ENCODE measurements at regions not wholly inside any gene's neighbourhood (a gene's known extent, or its start where the extent isn't known, plus 50 kb on each side); places are given as distances from the start of the nearest gene placed in this dataset.

DNA sequence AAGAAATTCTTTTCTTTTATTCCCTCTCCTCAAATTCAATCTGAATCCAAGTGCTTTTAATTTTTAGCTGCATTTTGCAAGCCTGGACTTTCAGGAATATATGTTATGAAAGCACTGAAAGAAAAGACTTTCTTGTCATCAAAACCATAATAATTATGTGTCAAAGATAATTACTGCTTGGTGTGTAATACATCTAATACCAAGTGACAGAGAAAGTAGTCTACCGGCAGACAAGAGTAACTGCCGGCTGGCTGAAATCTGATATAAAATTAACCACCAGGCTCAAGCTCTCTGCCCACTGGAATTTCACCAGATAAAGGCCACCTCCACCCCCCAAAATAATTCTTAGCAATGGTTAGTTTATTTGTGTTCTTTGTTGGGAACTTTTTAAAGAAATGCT lies 220.9 kb upstream of the CDIN1 start:
- CTCF ChIA-PET (ENCODE audit: low intra/inter-chr PET ratio): no interaction called here
- POLR2A ChIA-PET: no interaction called here

GRCh38 chr15:36359286-36359685 lies 220.1 kb upstream of the CDIN1 start:
- Histone ChIP-seq H3K9me1 (ENCODE audit: control insufficient read depth, insufficient read depth, low read length) (no peaks in the 10 kb centered on the region), H3K79me2 (ENCODE audit: control insufficient read depth, insufficient read depth, low read length) (no peaks in the 10 kb centered on the region), H3K36me3 (ENCODE audit: control insufficient read depth, insufficient read depth, low read length) (no peaks in the 10 kb centered on the region), H3K4me1 (replicated peaks in 1 of 2; ENCODE audit: control insufficient read depth in 2 of 2, insufficient read depth in 2 of 2, low read length in 2 of 2) (no peaks in the 10 kb centered on the region), H3K9ac (ENCODE audit: insufficient read depth in 1 of 2, low read depth in 2 of 2, low read length in 2 of 2) (no peak overlapping the region), H3K27ac (ENCODE audit: extremely low read depth, low read depth, low read length) (no peak overlapping the region), H3K4me2 (ENCODE audit: insufficient read depth, low read length) (no peak overlapping the region), H2AFZ (ENCODE audit: low read depth, low read length) (no peak overlapping the region), H3K9me3 (replicated peaks; ENCODE audit: control insufficient read depth, insufficient read depth, low read depth, low read length) (no peaks in the 10 kb centered on the region), H3K27me3 (ENCODE audit: control insufficient read depth in 2 of 2, insufficient read depth in 2 of 2, low read length in 2 of 2) (no peaks in the 10 kb centered on the region), H4K20me1 (replicated peaks; ENCODE audit: control insufficient read depth, insufficient read depth, low read length) (no peaks in the 10 kb centered on the region), H3K4me3 (no peak overlapping the region)
- ATAC-seq (no peak), FAIRE-seq (no peak), DNase-seq (ENCODE audit: extremely low read depth in 1 of 4, low spot score in 3 of 4) (no peak)
- in situ Hi-C loops (cut with MboI) (no loop called here), intact Hi-C loops (cut with micrococcal nuclease) (no loop called here)
- no TSS peak for BruUV-seq (replicated peaks)
- POLR2A ChIA-PET: interaction anchor here (0.7 to 1.2 kb wide), 2 partner anchors 8 to 25 kb away, joined by 4 read pairs; no protein-coding TSS in a partner anchor
- TF ChIP-seq ZNF551 (CRISPR knock-in tag; IDR thresholded peaks at IDR 0.05) (no peak), COPS2 (conservative IDR thresholded peaks at IDR 0.05) (no peak), ZNF217 (CRISPR knock-in tag; IDR thresholded peaks at IDR 0.05) (no peak), MTA2 (IDR thresholded peaks at IDR 0.05; ENCODE audit: low read depth) (no peak), KAT8 (IDR thresholded peaks at IDR 0.05; ENCODE audit: low read depth) (no peak), TEAD4 (IDR thresholded peaks at IDR 0.05; ENCODE audit: low read length) (no peak), TEAD4 (CRISPR knock-in tag; IDR thresholded peaks at IDR 0.05; ENCODE audit: borderline replicate concordance) (no peak), ZNF609 (CRISPR knock-in tag; IDR thresholded peaks at IDR 0.05; ENCODE audit: borderline replicate concordance) (no peak), ZNF354B (CRISPR knock-in tag; IDR thresholded peaks at IDR 0.05) (no peak)
- CTCF ChIA-PET (ENCODE audit: low intra/inter-chr PET ratio): no interaction called here
- WGBS (ENCODE audit: insufficient coverage, low coverage, missing lambda C conversion rate): 23% methylated on average over 3 of the region's 4 CpGs

More for the DNA sequence above, 220.9 kb upstream of the CDIN1 start:
- H3K9ac ChIP-seq (ENCODE audit: insufficient read depth in 1 of 2, low read depth in 2 of 2, low read length in 2 of 2): no peak overlapping the region
- no peak overlapping the region for H3K4me2 ChIP-seq (ENCODE audit: insufficient read depth, low read length)
- no peaks in the 10 kb centered on the region for H3K4me1 ChIP-seq (replicated peaks in 1 of 2; ENCODE audit: control insufficient read depth in 2 of 2, insufficient read depth in 2 of 2, low read length in 2 of 2)
- intact Hi-C loops (cut with micrococcal nuclease) (no loop called here), in situ Hi-C loops (cut with MboI) (no loop called here)
- TF ChIP-seq ZBTB2 (IDR thresholded peaks at IDR 0.05) (no peak), NFIC (IDR thresholded peaks at IDR 0.05) (no peak), EZH2 (IDR thresholded peaks at IDR 0.05; ENCODE audit: borderline replicate concordance, low read depth, low read length) (no peak)
- no peaks in the 10 kb centered on the region for H4K20me1 ChIP-seq (replicated peaks; ENCODE audit: control insufficient read depth, insufficient read depth, low read length)
- H3K27ac ChIP-seq (ENCODE audit: extremely low read depth, low read depth, low read length): no peak overlapping the region
- no peaks in the 10 kb centered on the region for H3K9me1 ChIP-seq (ENCODE audit: control insufficient read depth, insufficient read depth, low read length)
- ATAC-seq: no peak
- H3K9me3 ChIP-seq (replicated peaks; ENCODE audit: control insufficient read depth, insufficient read depth, low read depth, low read length): no peaks in the 10 kb centered on the region
- no peaks in the 10 kb centered on the region for H3K79me2 ChIP-seq (ENCODE audit: control insufficient read depth, insufficient read depth, low read length)
- no TSS peak for BruUV-seq (replicated peaks)
- no peaks in the 10 kb centered on the region for H3K27me3 ChIP-seq (ENCODE audit: control insufficient read depth in 2 of 2, insufficient read depth in 2 of 2, low read length in 2 of 2)
- no peak overlapping the region for H2AFZ ChIP-seq (ENCODE audit: low read depth, low read length)
- DNase-seq (ENCODE audit: extremely low read depth in 1 of 4, low spot score in 3 of 4): no peak
- 10% methylated on average over 2 of the region's 2 CpGs for WGBS (ENCODE audit: insufficient coverage, low coverage, missing lambda C conversion rate)
- no peak for FAIRE-seq
- H3K36me3 ChIP-seq (ENCODE audit: control insufficient read depth, insufficient read depth, low read length): no peaks in the 10 kb centered on the region
- H3K4me3 ChIP-seq: no peak overlapping the region
